Body of pancreas (tissue), 4 donors: ENCODE measurements at regions not wholly inside any gene's neighbourhood (a gene's known extent, or its start where the extent isn't known, plus 50 kb on each side); places are given as distances from the start of the nearest gene placed in this dataset.

Experiments used
- CTCF ChIP-seq, 7 experiments: fragments of 450-650 bp in 4 of 7; fragments of 200-600 bp in 3 of 7; sonication (generic) in 3 of 7; IDR thresholded peaks; one replicate each; pipeline ENCODE4 v1.5.1; 2016 to 2019; ENCODE audit warnings: antibody characterized with exemption in 7 of 7
- POLR2A ChIP-seq, 3 donors: fragments of 450-650 bp; IDR thresholded peaks; one replicate each; pipeline ENCODE4 v1.6.1; 2016; ENCODE audit warnings: antibody characterized with exemption in 3 of 3, mild to moderate bottlenecking in 2 of 3

GRCh38 chr4:159414305-159414704, 311.4 kb downstream of the RAPGEF2 start:
- TF ChIP-seq CTCF (IDR thresholded peaks at IDR 0.05) (no peak), POLR2A (IDR thresholded peaks at IDR 0.05) (no peak)
